RWPE2 (cell line): ENCODE measurements at regions not wholly inside any gene's neighbourhood (a gene's known extent, or its start where the extent isn't known, plus 50 kb on each side); places are given as distances from the start of the nearest gene placed in this dataset.

ENCODE experiments used
- ATAC-seq: fragments of 200-7000 bp; cut with Tn5 transposase; 3 replicates; pipeline ENCODE4 v1.9.1; 2021; ENCODE audit warnings: low read depth
- DNase-seq: peaks from one replicate; pipeline ENCODE4 v3.0.0-alpha.2; 2020; ENCODE audit warnings: low spot score
- H3K27ac ChIP-seq: fragments of 450-650 bp; 2 replicates; pipeline ENCODE4 v1.5.1; 2017; ENCODE audit warnings: mild to moderate bottlenecking; ENCODE audit not compliant: poor library complexity, severe bottlenecking
- H3K27me3 ChIP-seq: fragments of 250-450 bp; sonication (Bioruptor Pico); 2 replicates; pipeline ENCODE4 v1.5.1; 2021; ENCODE audit warnings: mild to moderate bottlenecking, moderate library complexity; ENCODE audit not compliant: insufficient read depth, poor library complexity, severe bottlenecking
- H3K36me3 ChIP-seq: fragments of 250-450 bp; sonication (Bioruptor Pico); 2 replicates; pipeline ENCODE4 v1.5.1; 2020; ENCODE audit warnings: low read depth, mild to moderate bottlenecking, moderate library complexity
- H3K4me1 ChIP-seq: fragments of 250-450 bp; sonication (Bioruptor Pico); 2 replicates; pipeline ENCODE4 v1.5.1; 2021; ENCODE audit warnings: mild to moderate bottlenecking, moderate library complexity; ENCODE audit not compliant: insufficient read depth, poor library complexity, severe bottlenecking
- H3K4me3 ChIP-seq: fragments of 250-450 bp; sonication (Bioruptor Pico); 2 replicates; pipeline ENCODE4 v1.5.1; 2021; ENCODE audit warnings: mild to moderate bottlenecking, moderate library complexity; ENCODE audit not compliant: severe bottlenecking
- H3K9me3 ChIP-seq: fragments of 250-450 bp; sonication (Bioruptor Pico); 2 replicates; pipeline ENCODE4 v1.5.1; 2021; ENCODE audit warnings: mild to moderate bottlenecking, moderate library complexity; ENCODE audit not compliant: severe bottlenecking
- CTCF ChIP-seq: fragments of 450-650 bp; IDR thresholded peaks from one replicate; pipeline ENCODE4 v1.5.1; 2017; ENCODE audit warnings: mild to moderate bottlenecking, moderate library complexity; ENCODE audit not compliant: poor library complexity, severe bottlenecking

- Histone ChIP-seq H3K4me3 (no peak overlapping the region), H3K36me3 (no peaks in the 10 kb centered on the region), H3K27me3 (peaks cover under 1% of the 10 kb centered on the region), H3K27ac (no peak overlapping the region), H3K9me3 (no peaks in the 10 kb centered on the region), H3K4me1 (peaks cover 4% of the 10 kb centered on the region)
- ATAC-seq: peak; percentile 88
- no peak for DNase-seq
- no peak for TF ChIP-seq CTCF
Measured at GRCh38 chr5:171647043-171647903, 138.3 kb upstream of the SMIM23 start.

- Histone ChIP-seq H3K4me1 (peaks cover 4% of the 10 kb centered on the region), H3K27ac (no peak overlapping the region), H3K9me3 (no peaks in the 10 kb centered on the region), H3K36me3 (no peaks in the 10 kb centered on the region), H3K27me3 (peaks cover 3% of the 10 kb centered on the region), H3K4me3 (no peak overlapping the region)
- no peak for ATAC-seq
- TF ChIP-seq CTCF: no peak
- no peak for DNase-seq
Measured at GRCh38 chr5:171647904-171648260, 137.7 kb upstream of the SMIM23 start.

DNA sequence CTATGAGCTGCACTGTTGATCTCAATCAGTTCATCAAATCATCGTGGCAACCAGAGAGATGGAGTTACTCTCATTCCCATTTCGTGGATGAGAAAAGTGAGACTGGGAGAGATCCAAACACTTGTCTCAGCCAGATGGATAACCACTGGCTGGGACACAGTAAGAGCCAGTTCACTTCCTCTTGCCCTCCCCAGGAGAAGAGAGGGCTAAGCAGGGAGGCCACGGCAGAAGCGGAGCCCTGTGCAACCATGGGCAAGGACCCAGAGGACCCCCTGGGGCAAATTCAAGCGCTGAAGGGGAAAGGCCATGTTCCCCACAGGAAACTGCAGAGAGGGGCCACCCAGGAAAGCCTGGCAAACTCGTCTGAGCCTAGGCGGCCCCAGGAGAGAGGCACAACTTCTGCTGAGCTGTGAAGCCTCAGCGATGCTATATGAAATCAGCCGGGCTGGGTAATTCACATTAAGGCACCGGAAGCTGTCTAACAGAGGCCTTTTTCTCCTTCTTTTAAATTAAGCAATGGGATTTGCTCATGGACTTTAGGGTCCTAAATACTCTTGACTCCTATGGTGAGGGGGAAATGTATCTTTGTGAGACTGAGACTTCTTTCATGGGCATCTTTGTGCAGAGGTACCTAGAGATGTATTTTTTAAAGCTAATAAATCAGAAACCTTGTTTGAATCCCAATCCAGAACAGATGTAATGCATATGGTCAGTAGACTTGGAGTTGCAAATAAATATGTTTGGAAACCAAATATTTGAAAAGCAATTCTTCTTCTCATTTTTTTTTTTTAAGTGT, 137.1 kb upstream of the SMIM23 start:
- Histone ChIP-seq H3K4me1 (peaks cover 4% of the 10 kb centered on the region), H3K4me3 (no peak overlapping the region), H3K9me3 (peaks cover 2% of the 10 kb centered on the region), H3K27ac (no peak overlapping the region), H3K27me3 (peaks cover 3% of the 10 kb centered on the region), H3K36me3 (no peaks in the 10 kb centered on the region)
- TF ChIP-seq CTCF: no peak
- no peak for DNase-seq
- ATAC-seq: no peak

- TF ChIP-seq CTCF: no peak
- DNase-seq (no peak), ATAC-seq (peak; percentile 21; the same call in 2 of the 3 replicates)
Measured at GRCh38 chr5:171649075-171649401, 136.6 kb upstream of the SMIM23 start.

GRCh38 chr5:171650597-171650996, 135.0 kb upstream of the SMIM23 start:
- H3K4me1 ChIP-seq: peaks cover 4% of the 10 kb centered on the region
- TF ChIP-seq CTCF: no peak
- ATAC-seq: no peak

More at GRCh38 chr5:171649075-171649401, 136.6 kb upstream of the SMIM23 start:
- Histone ChIP-seq H3K27ac (no peak overlapping the region), H3K27me3 (peaks cover 3% of the 10 kb centered on the region), H3K36me3 (no peaks in the 10 kb centered on the region), H3K9me3 (peaks cover 2% of the 10 kb centered on the region), H3K4me1 (peaks cover 4% of the 10 kb centered on the region), H3K4me3 (no peak overlapping the region)

More at GRCh38 chr5:171650597-171650996, 135.0 kb upstream of the SMIM23 start:
- Histone ChIP-seq H3K4me3 (no peak overlapping the region), H3K36me3 (no peaks in the 10 kb centered on the region), H3K27ac (no peak overlapping the region), H3K9me3 (peaks cover 2% of the 10 kb centered on the region), H3K27me3 (peaks cover 3% of the 10 kb centered on the region)
- no peak for DNase-seq
